DMS153 (cell line): ENCODE measurements at regions not wholly inside any gene's neighbourhood (a gene's known extent, or its start where the extent isn't known, plus 50 kb on each side); places are given as distances from the start of the nearest gene placed in this dataset.

ENCODE experiments used
- DNase-seq: peaks from one replicate; lab custom pipeline; 2025; lab: John Stamatoyannopoulos, UW

DNA sequence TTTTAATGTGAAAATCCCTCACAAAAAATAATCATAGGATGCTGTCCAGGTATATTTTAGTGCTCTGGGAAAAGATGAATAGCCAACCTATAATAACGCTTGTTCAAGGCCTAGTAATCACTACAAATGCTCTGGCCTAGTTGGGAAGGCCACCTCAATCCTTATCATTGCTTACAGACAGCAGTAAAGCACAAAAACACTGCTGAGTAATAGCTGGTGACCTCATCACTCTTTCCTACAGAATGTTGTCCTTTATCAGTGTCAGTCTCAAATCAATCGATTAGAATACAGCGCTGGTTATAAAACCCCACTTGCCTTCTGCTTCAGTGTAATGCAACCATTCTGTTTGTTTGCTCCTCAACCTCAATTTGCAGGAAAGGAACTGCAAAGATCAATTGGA lies 72.6 kb upstream of the STEAP1 start:
- DNase-seq: no peak

DNA sequence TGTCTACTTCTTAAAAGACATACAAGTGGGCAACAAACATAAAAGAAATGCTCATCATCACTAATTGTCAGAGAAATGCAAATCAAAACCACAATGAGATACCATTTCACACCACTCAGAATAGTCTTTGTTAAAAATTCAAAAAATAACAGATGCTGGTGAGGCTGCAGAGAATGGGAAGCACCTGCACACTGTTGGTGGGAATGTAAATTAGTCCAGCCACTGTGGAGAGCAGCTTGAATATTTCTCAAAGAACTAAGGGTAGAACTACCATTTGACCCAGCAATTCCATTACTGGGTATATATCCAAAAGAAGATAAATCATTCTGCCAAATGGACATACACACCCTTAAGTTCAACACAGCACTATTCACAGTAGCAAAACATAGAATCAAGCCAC lies 61.8 kb upstream of the STEAP1 start:
- no peak for DNase-seq

DNA sequence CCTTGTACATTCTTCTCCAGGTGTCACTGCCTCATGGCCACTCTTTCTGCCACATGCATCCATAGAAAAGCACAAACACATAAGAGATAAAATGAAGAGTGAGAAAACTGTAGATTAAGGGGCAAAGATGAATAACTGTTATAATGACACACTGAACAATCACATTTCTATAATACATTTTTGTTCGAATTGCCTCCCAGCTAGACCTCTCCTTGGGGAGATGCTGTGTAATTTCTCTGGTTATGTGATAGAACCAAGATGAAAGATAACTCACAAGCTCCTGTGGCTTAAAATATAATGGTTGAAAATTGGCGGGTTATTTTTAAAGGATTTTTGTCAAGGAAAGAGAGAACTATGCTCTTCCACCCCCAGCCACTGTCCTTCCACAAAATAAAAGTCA lies 60.2 kb upstream of the STEAP1 start:
- DNase-seq: no peak
